ENCODE measurements at regions not wholly inside any gene's neighbourhood (a gene's known extent, or its start where the extent isn't known, plus 50 kb on each side); places are given as distances from the start of the nearest gene placed in this dataset.

GRCh38 chr2:180156651-180157050 lies 149.6 kb upstream of the CWC22 start:
- H3K9ac ChIP-seq (ENCODE audit: low read depth, low read length, poor library complexity), result no peak overlapping the region
- no peaks in the 10 kb centered on the region for H3K36me3 ChIP-seq (replicated peaks in 1 of 2; ENCODE audit: control insufficient read depth in 2 of 2, insufficient read depth in 2 of 2, low read length in 2 of 2)
- no peak overlapping the region for H3K18ac ChIP-seq (ENCODE audit: low read length)
- no peak overlapping the region for H3K23ac ChIP-seq (ENCODE audit: low read depth, low read length, poor library complexity)
- DNase-seq (ENCODE audit: low spot score), result no peak
- H3K4me3 ChIP-seq (ENCODE audit: low read length in 2 of 2), result no peak overlapping the region
- H2BK120ac ChIP-seq (ENCODE audit: low read depth, low read length), result no peak overlapping the region
- H4K8ac ChIP-seq (ENCODE audit: low read depth, low read length), result no peak overlapping the region
- no peak overlapping the region for H4K91ac ChIP-seq (ENCODE audit: low read depth, low read length, poor library complexity)
- H3K79me1 ChIP-seq (ENCODE audit: low read depth, low read length), result no peaks in the 10 kb centered on the region
- H3K27ac ChIP-seq (replicated peaks; ENCODE audit: low read length), result no peak overlapping the region
- no peaks in the 10 kb centered on the region for H3K9me3 ChIP-seq (replicated peaks in 1 of 2; ENCODE audit: control insufficient read depth in 2 of 2, insufficient read depth in 1 of 2, low read depth in 1 of 2, low read length in 2 of 2)
- H2AK5ac ChIP-seq (ENCODE audit: low read depth, low read length), result no peak overlapping the region
- no peaks in the 10 kb centered on the region for H3K27me3 ChIP-seq (ENCODE audit: control insufficient read depth in 3 of 3, insufficient read depth in 3 of 3, low read depth in 1 of 3, low read length in 3 of 3)
- H2AFZ ChIP-seq (ENCODE audit: low read length), result no peak overlapping the region
- H3K14ac ChIP-seq (ENCODE audit: low read length), result no peak overlapping the region
- H3K4ac ChIP-seq (ENCODE audit: low read length), result no peak overlapping the region
- H3K4me1 ChIP-seq (ENCODE audit: control insufficient read depth in 2 of 2, insufficient read depth in 1 of 2, low read depth in 1 of 2, low read length in 2 of 2), result no peaks in the 10 kb centered on the region
- no peak overlapping the region for H3K4me2 ChIP-seq (ENCODE audit: insufficient read depth, low read length, poor library complexity, severe bottlenecking)
- no peak overlapping the region for H2BK12ac ChIP-seq (ENCODE audit: low read length)
- no peak overlapping the region for H2BK15ac ChIP-seq (ENCODE audit: low read length)
- no peak overlapping the region for H2BK5ac ChIP-seq (ENCODE audit: low read length)

GRCh38 chr2:180150606-180151005 lies 143.5 kb upstream of the CWC22 start:
- no peak overlapping the region for H2BK12ac ChIP-seq (ENCODE audit: low read length)
- H3K18ac ChIP-seq (ENCODE audit: low read length), result no peak overlapping the region
- no peaks in the 10 kb centered on the region for H3K36me3 ChIP-seq (replicated peaks in 1 of 2; ENCODE audit: control insufficient read depth in 2 of 2, insufficient read depth in 2 of 2, low read length in 2 of 2)
- no peaks in the 10 kb centered on the region for H3K27me3 ChIP-seq (ENCODE audit: control insufficient read depth in 3 of 3, insufficient read depth in 3 of 3, low read depth in 1 of 3, low read length in 3 of 3)
- no peak overlapping the region for H3K4me3 ChIP-seq (ENCODE audit: low read length in 2 of 2)
- H4K8ac ChIP-seq (ENCODE audit: low read depth, low read length), result no peak overlapping the region
- H2AK5ac ChIP-seq (ENCODE audit: low read depth, low read length), result no peak overlapping the region
- no peak overlapping the region for H2BK15ac ChIP-seq (ENCODE audit: low read length)
- H3K23ac ChIP-seq (ENCODE audit: low read depth, low read length, poor library complexity), result no peak overlapping the region
- H2BK120ac ChIP-seq (ENCODE audit: low read depth, low read length), result no peak overlapping the region
- H3K9ac ChIP-seq (ENCODE audit: low read depth, low read length, poor library complexity), result no peak overlapping the region
- H2AFZ ChIP-seq (ENCODE audit: low read length), result no peak overlapping the region
- H3K4ac ChIP-seq (ENCODE audit: low read length), result no peak overlapping the region
- H2BK5ac ChIP-seq (ENCODE audit: low read length), result no peak overlapping the region
- H3K27ac ChIP-seq (replicated peaks; ENCODE audit: low read length), result no peak overlapping the region
- no CpG with 5 or more reads among the region's 1 CpG for WGBS, 2 donors (ENCODE audit: extremely low coverage in 2 of 2, insufficient read length in 2 of 2, insufficient replicate concordance in 1 of 2)
- peaks cover 0 to 4% of the 10 kb centered on the region in 2 donors for H3K9me3 ChIP-seq (replicated peaks in 1 of 2; ENCODE audit: control insufficient read depth in 2 of 2, insufficient read depth in 1 of 2, low read depth in 1 of 2, low read length in 2 of 2)
- no peak overlapping the region for H3K4me2 ChIP-seq (ENCODE audit: insufficient read depth, low read length, poor library complexity, severe bottlenecking)
- no peak overlapping the region for H3K14ac ChIP-seq (ENCODE audit: low read length)
- no peak for DNase-seq (ENCODE audit: low spot score)
- no peak overlapping the region for H4K91ac ChIP-seq (ENCODE audit: low read depth, low read length, poor library complexity)
- H3K4me1 ChIP-seq (ENCODE audit: control insufficient read depth in 2 of 2, insufficient read depth in 1 of 2, low read depth in 1 of 2, low read length in 2 of 2), result no peaks in the 10 kb centered on the region
- no peaks in the 10 kb centered on the region for H3K79me1 ChIP-seq (ENCODE audit: low read depth, low read length)

GRCh38 chr2:180146541-180146940 lies 139.4 kb upstream of the CWC22 start:
- Histone ChIP-seq H2BK5ac (ENCODE audit: low read length) (no peak overlapping the region), H3K18ac (ENCODE audit: low read length) (no peak overlapping the region), H3K9me3 (replicated peaks in 1 of 2; ENCODE audit: control insufficient read depth in 2 of 2, insufficient read depth in 1 of 2, low read depth in 1 of 2, low read length in 2 of 2) (peaks cover 0 to 6% of the 10 kb centered on the region in 2 donors), H3K9ac (ENCODE audit: low read depth, low read length, poor library complexity) (no peak overlapping the region), H3K14ac (ENCODE audit: low read length) (no peak overlapping the region), H2BK12ac (ENCODE audit: low read length) (no peak overlapping the region), H3K4me3 (ENCODE audit: low read length in 2 of 2) (no peak overlapping the region), H3K36me3 (replicated peaks in 1 of 2; ENCODE audit: control insufficient read depth in 2 of 2, insufficient read depth in 2 of 2, low read length in 2 of 2) (no peaks in the 10 kb centered on the region), H2AK5ac (ENCODE audit: low read depth, low read length) (no peak overlapping the region), H3K23ac (ENCODE audit: low read depth, low read length, poor library complexity) (no peak overlapping the region), H2AFZ (ENCODE audit: low read length) (no peak overlapping the region), H3K79me1 (ENCODE audit: low read depth, low read length) (no peaks in the 10 kb centered on the region), H3K27ac (replicated peaks; ENCODE audit: low read length) (no peak overlapping the region), H3K4ac (ENCODE audit: low read length) (no peak overlapping the region), H2BK120ac (ENCODE audit: low read depth, low read length) (no peak overlapping the region), H4K8ac (ENCODE audit: low read depth, low read length) (no peak overlapping the region), H4K91ac (ENCODE audit: low read depth, low read length, poor library complexity) (no peak overlapping the region), H3K4me2 (ENCODE audit: insufficient read depth, low read length, poor library complexity, severe bottlenecking) (no peak overlapping the region), H3K27me3 (ENCODE audit: control insufficient read depth in 3 of 3, insufficient read depth in 3 of 3, low read depth in 1 of 3, low read length in 3 of 3) (no peaks in the 10 kb centered on the region), H2BK15ac (ENCODE audit: low read length) (no peak overlapping the region), H3K4me1 (ENCODE audit: control insufficient read depth in 2 of 2, insufficient read depth in 1 of 2, low read depth in 1 of 2, low read length in 2 of 2) (peaks cover 0 to 5% of the 10 kb centered on the region in 2 donors)
- WGBS, 2 donors (ENCODE audit: extremely low coverage in 2 of 2, insufficient read length in 2 of 2, insufficient replicate concordance in 1 of 2), result no CpG with 5 or more reads among the region's 2 CpGs
- no peak for DNase-seq (ENCODE audit: low spot score)

GRCh38 chr2:180146114-180146513 lies 139.0 kb upstream of the CWC22 start:
- no peaks in the 10 kb centered on the region for H3K36me3 ChIP-seq (replicated peaks in 1 of 2; ENCODE audit: control insufficient read depth in 2 of 2, insufficient read depth in 2 of 2, low read length in 2 of 2)
- no peak overlapping the region for H4K91ac ChIP-seq (ENCODE audit: low read depth, low read length, poor library complexity)
- no CpG with 5 or more reads among the region's 1 CpG for WGBS, 2 donors (ENCODE audit: extremely low coverage in 2 of 2, insufficient read length in 2 of 2, insufficient replicate concordance in 1 of 2)
- no peak overlapping the region for H2BK15ac ChIP-seq (ENCODE audit: low read length)
- no peak overlapping the region for H3K4me2 ChIP-seq (ENCODE audit: insufficient read depth, low read length, poor library complexity, severe bottlenecking)
- no peak overlapping the region for H3K27ac ChIP-seq (replicated peaks; ENCODE audit: low read length)
- no peak overlapping the region for H2BK12ac ChIP-seq (ENCODE audit: low read length)
- H3K9ac ChIP-seq (ENCODE audit: low read depth, low read length, poor library complexity), result no peak overlapping the region
- no peak overlapping the region for H2BK120ac ChIP-seq (ENCODE audit: low read depth, low read length)
- DNase-seq (ENCODE audit: low spot score), result no peak
- H3K14ac ChIP-seq (ENCODE audit: low read length), result no peak overlapping the region
- no peaks in the 10 kb centered on the region for H3K79me1 ChIP-seq (ENCODE audit: low read depth, low read length)
- no peak overlapping the region for H3K4me3 ChIP-seq (ENCODE audit: low read length in 2 of 2)
- no peaks in the 10 kb centered on the region for H3K27me3 ChIP-seq (ENCODE audit: control insufficient read depth in 3 of 3, insufficient read depth in 3 of 3, low read depth in 1 of 3, low read length in 3 of 3)
- H2AFZ ChIP-seq (ENCODE audit: low read length), result no peak overlapping the region
- H2AK5ac ChIP-seq (ENCODE audit: low read depth, low read length), result no peak overlapping the region
- no peak overlapping the region for H3K23ac ChIP-seq (ENCODE audit: low read depth, low read length, poor library complexity)
- no peak overlapping the region for H2BK5ac ChIP-seq (ENCODE audit: low read length)
- no peak overlapping the region for H4K8ac ChIP-seq (ENCODE audit: low read depth, low read length)
- peaks cover 0 to 5% of the 10 kb centered on the region in 2 donors for H3K4me1 ChIP-seq (ENCODE audit: control insufficient read depth in 2 of 2, insufficient read depth in 1 of 2, low read depth in 1 of 2, low read length in 2 of 2)
- H3K4ac ChIP-seq (ENCODE audit: low read length), result no peak overlapping the region
- no peak overlapping the region for H3K18ac ChIP-seq (ENCODE audit: low read length)
- peaks cover 0 to 6% of the 10 kb centered on the region in 2 donors for H3K9me3 ChIP-seq (replicated peaks in 1 of 2; ENCODE audit: control insufficient read depth in 2 of 2, insufficient read depth in 1 of 2, low read depth in 1 of 2, low read length in 2 of 2)

All from neuronal stem cell (in vitro differentiated cells).